22Rv1 (cell line): ENCODE measurements at regions not wholly inside any gene's neighbourhood (a gene's known extent, or its start where the extent isn't known, plus 50 kb on each side); places are given as distances from the start of the nearest gene placed in this dataset.

ENCODE experiments used
- CTCF ChIP-seq: fragments of 450-650 bp; IDR thresholded peaks from 2 replicates; pipeline ENCODE4 v1.5.1; 2017; ENCODE audit warnings: mild to moderate bottlenecking
- ZFX ChIP-seq: fragments of 450-650 bp; IDR thresholded peaks from 2 replicates; pipeline ENCODE4 v1.6.1; 2017; ENCODE audit warnings: antibody characterized with exemption, borderline replicate concordance

- no peak for TF ChIP-seq CTCF
- TF ChIP-seq ZFX = no peak
Measured at GRCh38 chr22:34000879-34001526, 80.7 kb upstream of the LARGE1 start.
